ENCODE measurements at regions not wholly inside any gene's neighbourhood (a gene's known extent, or its start where the extent isn't known, plus 50 kb on each side); places are given as distances from the start of the nearest gene placed in this dataset.

- no peak for TF ChIP-seq SUZ12 (IDR thresholded peaks at IDR 0.05; ENCODE audit: extremely low read depth, insufficient read depth, insufficient read length)
- TF ChIP-seq YY1 (IDR thresholded peaks at IDR 0.05; ENCODE audit: insufficient read depth, insufficient read length): no peak
- no peak for TF ChIP-seq ZNF274 (IDR thresholded peaks at IDR 0.05; ENCODE audit: low read depth, low read length)
Observed at GRCh38 chr6:139654309-139654708, 279.9 kb upstream of the CITED2 start.
